ENCODE measurements at regions not wholly inside any gene's neighbourhood (a gene's known extent, or its start where the extent isn't known, plus 50 kb on each side); places are given as distances from the start of the nearest gene placed in this dataset.

DNA sequence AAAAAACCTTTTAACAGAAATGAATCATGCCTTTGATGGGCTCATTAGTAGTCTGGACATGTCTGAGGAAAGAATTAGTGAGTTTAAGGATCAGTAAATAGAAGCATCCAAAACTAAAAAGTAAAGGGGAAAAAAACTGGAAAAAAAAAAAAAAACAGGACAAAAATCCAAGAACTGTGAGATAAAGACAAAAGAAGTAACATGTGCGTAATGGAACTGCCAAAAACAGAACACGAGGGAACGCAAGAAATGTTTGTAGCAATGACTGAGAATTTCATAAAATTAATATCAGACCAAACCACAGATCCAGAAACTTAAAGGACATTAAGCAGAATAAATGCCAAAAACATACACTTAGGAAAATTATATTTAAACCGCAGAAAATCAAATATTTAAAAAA is 77.4 kb downstream of the MS4A13 start:
- TF ChIP-seq PPARA (CRISPR knock-in tag; IDR thresholded peaks at IDR 0.05; ENCODE audit: borderline replicate concordance) = no peak
- no peak for ATAC-seq

DNA sequence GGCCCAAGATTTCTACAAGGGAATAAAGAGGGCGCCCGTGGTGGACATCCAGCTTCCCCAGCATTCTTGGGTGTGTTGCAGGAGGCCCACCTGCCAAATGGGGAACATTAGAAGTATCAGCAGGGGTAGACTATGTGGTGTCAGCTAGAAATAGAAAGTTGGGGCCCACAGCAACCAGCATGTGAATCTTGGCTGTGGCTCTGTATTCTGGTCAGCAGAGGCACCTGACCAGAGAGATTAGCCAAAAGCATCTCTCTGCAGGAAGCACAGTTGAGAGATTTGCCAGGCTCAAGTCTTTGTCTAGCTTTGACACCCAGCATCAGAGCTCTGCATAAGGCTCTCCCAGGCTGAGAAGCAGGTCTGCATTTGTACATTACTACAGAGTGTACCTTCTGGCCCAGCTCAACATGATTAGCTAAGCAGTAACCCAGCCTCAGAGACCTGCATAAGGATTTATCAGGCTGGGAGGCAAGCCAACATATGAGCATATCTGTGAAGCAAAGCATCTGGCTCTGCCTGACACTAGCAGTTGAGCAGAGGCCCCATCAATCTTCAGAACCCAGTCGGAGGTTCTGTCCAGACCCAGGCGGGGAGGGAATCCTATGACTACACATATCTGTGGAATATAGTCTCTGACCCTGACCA is 79.9 kb downstream of the MS4A13 start:
- no peak for ATAC-seq
- TF ChIP-seq ZFP30 (CRISPR knock-in tag; IDR thresholded peaks at IDR 0.05) = no peak
- no peak for TF ChIP-seq ZC3H10 (CRISPR knock-in tag; IDR thresholded peaks at IDR 0.05)
- no peak for TF ChIP-seq ISL1 (CRISPR knock-in tag; IDR thresholded peaks at IDR 0.05)
- no peak for TF ChIP-seq ZNF565 (CRISPR knock-in tag; conservative IDR thresholded peaks at IDR 0.05; ENCODE audit: low read depth)
- TF ChIP-seq ZNF8 (CRISPR knock-in tag; IDR thresholded peaks at IDR 0.05) = no peak
- TF ChIP-seq, protein P1, sequence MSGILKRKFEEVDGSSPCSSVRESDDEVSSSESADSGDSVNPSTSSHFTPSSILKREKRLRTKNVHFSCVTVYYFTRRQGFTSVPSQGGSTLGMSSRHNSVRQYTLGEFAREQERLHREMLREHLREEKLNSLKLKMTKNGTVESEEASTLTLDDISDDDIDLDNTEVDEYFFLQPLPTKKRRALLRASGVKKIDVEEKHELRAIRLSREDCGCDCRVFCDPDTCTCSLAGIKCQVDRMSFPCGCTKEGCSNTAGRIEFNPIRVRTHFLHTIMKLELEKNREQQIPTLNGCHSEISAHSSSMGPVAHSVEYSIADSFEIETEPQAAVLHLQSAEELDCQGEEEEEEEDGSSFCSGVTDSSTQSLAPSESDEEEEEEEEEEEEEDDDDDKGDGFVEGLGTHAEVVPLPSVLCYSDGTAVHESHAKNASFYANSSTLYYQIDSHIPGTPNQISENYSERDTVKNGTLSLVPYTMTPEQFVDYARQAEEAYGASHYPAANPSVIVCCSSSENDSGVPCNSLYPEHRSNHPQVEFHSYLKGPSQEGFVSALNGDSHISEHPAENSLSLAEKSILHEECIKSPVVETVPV (CRISPR knock-in tag; IDR thresholded peaks at IDR 0.05) = no peak
- TF ChIP-seq ESRRG (CRISPR knock-in tag; IDR thresholded peaks at IDR 0.05) = no peak
- no peak for TF ChIP-seq CSDC2 (CRISPR knock-in tag; IDR thresholded peaks at IDR 0.05)
- TF ChIP-seq, protein P2, sequence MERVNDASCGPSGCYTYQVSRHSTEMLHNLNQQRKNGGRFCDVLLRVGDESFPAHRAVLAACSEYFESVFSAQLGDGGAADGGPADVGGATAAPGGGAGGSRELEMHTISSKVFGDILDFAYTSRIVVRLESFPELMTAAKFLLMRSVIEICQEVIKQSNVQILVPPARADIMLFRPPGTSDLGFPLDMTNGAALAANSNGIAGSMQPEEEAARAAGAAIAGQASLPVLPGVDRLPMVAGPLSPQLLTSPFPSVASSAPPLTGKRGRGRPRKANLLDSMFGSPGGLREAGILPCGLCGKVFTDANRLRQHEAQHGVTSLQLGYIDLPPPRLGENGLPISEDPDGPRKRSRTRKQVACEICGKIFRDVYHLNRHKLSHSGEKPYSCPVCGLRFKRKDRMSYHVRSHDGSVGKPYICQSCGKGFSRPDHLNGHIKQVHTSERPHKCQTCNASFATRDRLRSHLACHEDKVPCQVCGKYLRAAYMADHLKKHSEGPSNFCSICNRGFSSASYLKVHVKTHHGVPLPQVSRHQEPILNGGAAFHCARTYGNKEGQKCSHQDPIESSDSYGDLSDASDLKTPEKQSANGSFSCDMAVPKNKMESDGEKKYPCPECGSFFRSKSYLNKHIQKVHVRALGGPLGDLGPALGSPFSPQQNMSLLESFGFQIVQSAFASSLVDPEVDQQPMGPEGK (CRISPR knock-in tag; IDR thresholded peaks at IDR 0.05; ENCODE audit: borderline replicate concordance) = no peak
- TF ChIP-seq TOX (CRISPR knock-in tag; IDR thresholded peaks at IDR 0.05; ENCODE audit: borderline replicate concordance) = no peak
- TF ChIP-seq, protein P3, sequence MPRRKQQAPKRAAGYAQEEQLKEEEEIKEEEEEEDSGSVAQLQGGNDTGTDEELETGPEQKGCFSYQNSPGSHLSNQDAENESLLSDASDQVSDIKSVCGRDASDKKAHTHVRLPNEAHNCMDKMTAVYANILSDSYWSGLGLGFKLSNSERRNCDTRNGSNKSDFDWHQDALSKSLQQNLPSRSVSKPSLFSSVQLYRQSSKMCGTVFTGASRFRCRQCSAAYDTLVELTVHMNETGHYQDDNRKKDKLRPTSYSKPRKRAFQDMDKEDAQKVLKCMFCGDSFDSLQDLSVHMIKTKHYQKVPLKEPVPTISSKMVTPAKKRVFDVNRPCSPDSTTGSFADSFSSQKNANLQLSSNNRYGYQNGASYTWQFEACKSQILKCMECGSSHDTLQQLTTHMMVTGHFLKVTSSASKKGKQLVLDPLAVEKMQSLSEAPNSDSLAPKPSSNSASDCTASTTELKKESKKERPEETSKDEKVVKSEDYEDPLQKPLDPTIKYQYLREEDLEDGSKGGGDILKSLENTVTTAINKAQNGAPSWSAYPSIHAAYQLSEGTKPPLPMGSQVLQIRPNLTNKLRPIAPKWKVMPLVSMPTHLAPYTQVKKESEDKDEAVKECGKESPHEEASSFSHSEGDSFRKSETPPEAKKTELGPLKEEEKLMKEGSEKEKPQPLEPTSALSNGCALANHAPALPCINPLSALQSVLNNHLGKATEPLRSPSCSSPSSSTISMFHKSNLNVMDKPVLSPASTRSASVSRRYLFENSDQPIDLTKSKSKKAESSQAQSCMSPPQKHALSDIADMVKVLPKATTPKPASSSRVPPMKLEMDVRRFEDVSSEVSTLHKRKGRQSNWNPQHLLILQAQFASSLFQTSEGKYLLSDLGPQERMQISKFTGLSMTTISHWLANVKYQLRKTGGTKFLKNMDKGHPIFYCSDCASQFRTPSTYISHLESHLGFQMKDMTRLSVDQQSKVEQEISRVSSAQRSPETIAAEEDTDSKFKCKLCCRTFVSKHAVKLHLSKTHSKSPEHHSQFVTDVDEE (CRISPR knock-in tag; IDR thresholded peaks at IDR 0.05) = no peak

DNA sequence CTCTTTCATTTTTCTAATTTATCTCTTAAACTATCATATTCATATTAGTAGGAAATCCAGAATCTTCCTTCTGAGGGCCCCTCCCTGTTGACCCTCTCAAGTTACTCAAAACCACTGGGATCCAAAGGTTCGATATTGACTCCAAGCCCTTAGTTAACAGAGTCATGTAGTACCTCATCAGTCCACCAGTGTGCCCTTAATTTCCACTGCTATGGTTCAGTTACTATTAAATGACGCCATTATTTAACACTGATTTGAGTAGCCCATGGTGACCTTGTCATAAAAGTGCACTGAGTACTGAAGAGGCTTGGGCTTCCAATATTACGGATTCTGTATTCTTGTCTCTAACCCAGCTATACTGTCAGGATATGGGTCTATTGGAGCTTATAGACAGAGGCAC is 91.9 kb upstream of the MS4A8 start:
- TF ChIP-seq ESRRG (CRISPR knock-in tag; IDR thresholded peaks at IDR 0.05) (no peak), ZFP3 (CRISPR knock-in tag; IDR thresholded peaks at IDR 0.05) (no peak), ZC3H10 (CRISPR knock-in tag; IDR thresholded peaks at IDR 0.05) (no peak), TCF4 (CRISPR knock-in tag; IDR thresholded peaks at IDR 0.05; ENCODE audit: borderline replicate concordance) (no peak), ZNF70 (CRISPR knock-in tag; IDR thresholded peaks at IDR 0.05) (no peak), CSDC2 (CRISPR knock-in tag; IDR thresholded peaks at IDR 0.05) (no peak), BACH2 (CRISPR knock-in tag; IDR thresholded peaks at IDR 0.05; ENCODE audit: borderline replicate concordance) (no peak), ISL1 (CRISPR knock-in tag; IDR thresholded peaks at IDR 0.05) (no peak), ZNF8 (CRISPR knock-in tag; IDR thresholded peaks at IDR 0.05) (no peak), CREB5 (CRISPR knock-in tag; IDR thresholded peaks at IDR 0.05; ENCODE audit: low read depth) (no peak), PPARA (CRISPR knock-in tag; IDR thresholded peaks at IDR 0.05; ENCODE audit: borderline replicate concordance) (no peak)
- ATAC-seq = no peak

DNA sequence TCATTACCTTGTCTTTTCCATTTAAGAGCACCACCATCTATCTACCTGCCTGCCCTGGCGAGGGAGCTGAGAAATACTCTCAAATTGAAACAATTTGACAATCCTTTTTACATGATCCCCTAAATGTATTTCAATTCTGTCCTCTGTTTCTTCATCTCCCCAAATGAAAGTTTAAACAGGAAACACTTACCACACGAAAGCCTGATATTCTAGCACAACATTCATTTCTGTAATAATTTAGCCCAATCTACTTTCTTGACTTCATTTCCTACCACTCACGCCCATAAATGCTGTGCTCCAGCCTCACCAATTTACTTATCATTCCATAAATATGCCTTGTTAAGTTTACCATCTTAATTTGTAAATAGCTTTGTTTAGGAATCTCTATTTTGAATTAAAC is 89.8 kb upstream of the MS4A8 start:
- ATAC-seq = no peak
- TF ChIP-seq RARB (CRISPR knock-in tag; IDR thresholded peaks at IDR 0.05) (no peak), GLIS3 (CRISPR knock-in tag; IDR thresholded peaks at IDR 0.05) (no peak), CREB5 (CRISPR knock-in tag; IDR thresholded peaks at IDR 0.05; ENCODE audit: low read depth) (no peak), ZC3H10 (CRISPR knock-in tag; IDR thresholded peaks at IDR 0.05) (no peak), BACH2 (CRISPR knock-in tag; IDR thresholded peaks at IDR 0.05; ENCODE audit: borderline replicate concordance) (no peak), TOX (CRISPR knock-in tag; IDR thresholded peaks at IDR 0.05; ENCODE audit: borderline replicate concordance) (no peak), ZFP30 (CRISPR knock-in tag; IDR thresholded peaks at IDR 0.05) (no peak), ZNF8 (CRISPR knock-in tag; IDR thresholded peaks at IDR 0.05) (no peak), OSR1 (CRISPR knock-in tag; IDR thresholded peaks at IDR 0.05) (no peak), ZNF70 (CRISPR knock-in tag; IDR thresholded peaks at IDR 0.05) (no peak), ISL1 (CRISPR knock-in tag; IDR thresholded peaks at IDR 0.05) (no peak), TCF4 (CRISPR knock-in tag; IDR thresholded peaks at IDR 0.05; ENCODE audit: borderline replicate concordance) (no peak)
- TF ChIP-seq, protein P2 (CRISPR knock-in tag; IDR thresholded peaks at IDR 0.05; ENCODE audit: borderline replicate concordance) = no peak
- TF ChIP-seq, protein P3 (CRISPR knock-in tag; IDR thresholded peaks at IDR 0.05) = no peak

Data from SK-N-SH treated with all-trans-retinoic acid at 6 μM for 48 hours (cell line).